GM12873 (cell line): ENCODE measurements at regions not wholly inside any gene's neighbourhood (a gene's known extent, or its start where the extent isn't known, plus 50 kb on each side); places are given as distances from the start of the nearest gene placed in this dataset.

Source experiments
- TF ChIP-seq, protein P1 (sequence below): IDR thresholded peaks from 2 replicates; pipeline ENCODE4 v1.5.1; 2012; ENCODE audit warnings: low read depth, mild to moderate bottlenecking, moderate library complexity, low read length, control low read depth; ENCODE audit not compliant: insufficient read depth; ENCODE audit errors: missing control alignments

DNA sequence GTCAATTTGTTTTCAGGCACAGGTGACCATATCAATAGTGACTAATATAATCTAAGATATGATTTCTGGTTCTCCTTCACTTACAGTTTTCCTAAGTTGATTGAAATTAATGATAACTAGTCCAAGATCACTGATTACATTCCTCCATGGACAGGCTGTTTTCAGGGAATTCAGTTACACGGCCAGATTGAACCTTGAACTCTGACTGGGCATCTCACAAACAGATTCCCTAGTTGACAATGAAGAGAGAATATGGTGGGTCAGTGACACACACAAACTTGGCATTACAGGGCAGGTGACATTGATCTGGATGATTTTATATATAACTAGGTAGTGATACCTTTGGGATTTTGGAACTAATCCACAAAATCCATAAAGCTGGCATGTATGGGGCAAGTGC, 110.2 kb upstream of the EGR2 start:
- TF ChIP-seq, protein P1, sequence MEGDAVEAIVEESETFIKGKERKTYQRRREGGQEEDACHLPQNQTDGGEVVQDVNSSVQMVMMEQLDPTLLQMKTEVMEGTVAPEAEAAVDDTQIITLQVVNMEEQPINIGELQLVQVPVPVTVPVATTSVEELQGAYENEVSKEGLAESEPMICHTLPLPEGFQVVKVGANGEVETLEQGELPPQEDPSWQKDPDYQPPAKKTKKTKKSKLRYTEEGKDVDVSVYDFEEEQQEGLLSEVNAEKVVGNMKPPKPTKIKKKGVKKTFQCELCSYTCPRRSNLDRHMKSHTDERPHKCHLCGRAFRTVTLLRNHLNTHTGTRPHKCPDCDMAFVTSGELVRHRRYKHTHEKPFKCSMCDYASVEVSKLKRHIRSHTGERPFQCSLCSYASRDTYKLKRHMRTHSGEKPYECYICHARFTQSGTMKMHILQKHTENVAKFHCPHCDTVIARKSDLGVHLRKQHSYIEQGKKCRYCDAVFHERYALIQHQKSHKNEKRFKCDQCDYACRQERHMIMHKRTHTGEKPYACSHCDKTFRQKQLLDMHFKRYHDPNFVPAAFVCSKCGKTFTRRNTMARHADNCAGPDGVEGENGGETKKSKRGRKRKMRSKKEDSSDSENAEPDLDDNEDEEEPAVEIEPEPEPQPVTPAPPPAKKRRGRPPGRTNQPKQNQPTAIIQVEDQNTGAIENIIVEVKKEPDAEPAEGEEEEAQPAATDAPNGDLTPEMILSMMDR: no peak

DNA sequence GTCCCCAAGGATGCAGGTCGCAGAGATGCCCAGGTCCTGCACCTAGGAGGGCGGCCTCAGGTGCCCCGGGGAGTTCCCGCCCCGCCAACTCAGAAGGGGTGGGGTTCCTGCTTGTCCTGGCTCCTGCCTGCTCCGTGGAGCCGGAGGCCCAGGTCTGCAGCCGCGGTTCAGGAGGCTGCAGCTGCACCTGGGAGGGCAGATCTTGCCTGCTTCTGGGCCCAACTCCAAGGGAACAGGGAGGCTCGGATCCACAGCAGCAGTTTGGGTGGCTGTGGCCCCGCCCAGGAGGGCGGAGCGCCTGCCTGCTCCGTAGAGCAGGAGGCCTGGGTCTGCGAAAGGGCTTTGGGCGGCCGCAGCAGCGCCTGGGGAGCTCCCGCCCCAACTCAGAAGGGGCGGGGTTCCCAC, 108.2 kb upstream of the EGR2 start:
- TF ChIP-seq, protein P1: no peak

DNA sequence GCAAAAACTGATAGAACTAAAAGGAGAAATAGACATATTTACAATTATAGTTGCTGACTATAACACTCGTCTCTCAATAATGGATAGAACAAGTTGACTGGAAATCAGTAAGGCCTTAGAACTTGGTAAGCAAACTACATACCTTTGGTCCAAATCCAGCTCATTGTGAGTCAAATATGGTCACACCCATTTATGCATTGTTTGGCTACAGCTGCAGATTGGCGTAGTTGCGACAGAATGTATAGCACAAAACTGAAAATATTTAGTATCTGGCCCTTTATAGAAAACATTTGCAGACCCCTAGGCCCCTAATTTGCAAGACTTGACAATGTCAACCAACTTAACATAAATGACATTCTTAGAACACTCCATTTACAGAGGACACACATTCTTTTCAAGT, 103.6 kb upstream of the EGR2 start:
- TF ChIP-seq, protein P1: no peak

DNA sequence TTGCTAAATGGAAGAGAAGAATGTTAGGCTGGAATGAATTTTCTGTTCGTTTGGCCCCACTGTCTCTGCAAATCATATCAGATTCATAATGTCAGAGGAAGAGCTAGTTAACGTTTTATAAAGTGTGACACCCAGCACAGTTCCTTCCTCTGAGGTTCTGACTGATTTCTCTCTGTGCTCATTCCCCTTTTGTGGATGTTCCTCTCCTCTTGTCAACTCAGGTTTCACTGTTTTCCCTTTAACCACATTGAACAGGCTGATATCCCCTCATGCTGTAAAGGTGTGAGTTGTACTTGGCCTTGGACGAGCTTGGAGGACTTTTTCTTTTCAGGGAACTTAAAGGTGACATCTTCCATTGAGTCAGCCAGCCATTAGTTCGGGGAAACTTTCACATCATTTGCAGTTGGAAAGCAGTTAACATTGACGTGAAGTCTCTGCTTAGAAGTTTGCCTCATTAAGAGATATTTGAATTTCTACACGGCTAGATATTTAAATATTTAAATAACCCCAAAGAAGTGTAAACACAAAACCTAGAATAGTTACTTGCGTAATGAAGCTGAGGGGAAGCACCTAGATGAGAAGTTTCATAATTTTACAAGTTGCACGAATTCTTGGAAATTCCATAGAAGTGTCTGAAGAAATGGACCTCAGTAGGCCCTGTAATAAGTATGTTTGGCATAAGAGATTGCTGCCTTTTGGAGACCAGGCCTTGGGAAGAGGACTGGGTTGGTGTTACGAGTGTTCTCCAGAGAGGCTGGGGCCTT, 101.5 kb upstream of the EGR2 start:
- TF ChIP-seq, protein P1: no peak

DNA sequence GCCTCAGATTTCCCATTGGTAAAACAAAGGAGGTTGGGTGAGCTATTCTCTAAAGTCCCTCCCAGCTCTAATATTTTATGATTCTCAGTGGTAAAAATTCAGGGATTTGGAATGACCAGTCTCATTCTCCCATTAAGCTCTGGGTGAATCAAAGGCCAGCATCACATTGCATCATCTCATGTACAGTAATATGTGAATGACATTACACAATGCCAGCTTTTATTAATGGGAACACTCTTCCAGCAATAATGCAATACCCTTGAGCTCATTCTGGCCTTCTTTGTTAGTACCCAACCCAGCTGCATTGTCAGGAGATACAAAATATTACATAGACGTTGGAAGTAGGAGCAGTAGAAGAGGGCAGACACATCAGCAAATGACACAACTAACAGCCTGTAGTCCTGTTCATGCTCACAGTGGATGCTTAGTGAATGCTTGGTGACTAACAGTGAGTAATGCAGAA, 100.0 kb upstream of the EGR2 start:
- TF ChIP-seq, protein P1: no peak

DNA sequence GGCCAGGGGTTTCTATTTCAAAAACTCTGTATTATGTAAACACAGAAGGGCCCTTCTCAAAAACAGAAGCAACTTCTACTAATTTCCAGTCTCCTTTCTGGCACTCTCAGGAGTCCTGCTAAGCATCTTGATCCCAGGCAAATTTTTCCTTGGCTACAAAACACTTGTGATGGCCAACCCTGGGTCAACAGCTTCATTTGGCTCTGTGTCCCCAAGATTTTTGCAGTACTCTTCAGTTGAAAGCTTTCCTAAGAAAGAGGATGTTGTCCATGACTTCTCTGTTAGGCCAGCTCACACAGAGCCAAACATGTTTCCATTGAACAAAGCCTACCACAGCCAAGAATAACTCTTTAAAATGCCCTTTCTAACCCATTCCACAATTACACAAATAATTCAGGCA, 99.0 kb upstream of the EGR2 start:
- TF ChIP-seq, protein P1: no peak

DNA sequence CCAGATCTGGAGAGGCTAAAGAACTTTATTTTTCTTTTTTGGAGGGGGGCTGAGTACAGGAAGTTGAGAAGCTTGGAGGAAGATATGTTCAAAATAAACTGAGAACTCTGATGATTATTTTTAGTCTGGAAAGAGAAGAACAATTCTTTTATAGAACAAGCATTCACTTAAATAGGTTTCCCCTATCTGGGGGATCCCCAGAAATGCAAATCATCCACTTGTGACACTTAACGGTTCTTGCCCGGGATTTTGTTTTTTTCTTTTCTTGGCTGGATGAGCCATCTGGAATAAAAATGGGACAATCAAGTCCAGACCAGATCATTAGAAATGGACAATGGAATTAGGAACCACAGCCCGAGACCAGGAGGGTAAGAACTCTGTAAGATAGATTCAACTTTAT, 95.9 kb upstream of the EGR2 start:
- TF ChIP-seq, protein P1: no peak
